CD4-positive, alpha-beta T cell (primary cell): ENCODE measurements at regions not wholly inside any gene's neighbourhood (a gene's known extent, or its start where the extent isn't known, plus 50 kb on each side); places are given as distances from the start of the nearest gene placed in this dataset.

Experiments used
- ATAC-seq: fragments of 200-7000 bp; cut with Tn5 transposase; one replicate; pipeline ENCODE4 v1.10.0; 2022; ENCODE audit warnings: mild to moderate bottlenecking; ENCODE audit not compliant: poor library complexity
- CTCF ChIA-PET: fragments of 350-600 bp; sonication (Branson Sonifier 250); formaldehyde crosslinking; loops from one replicate; lab custom pipeline; 2021; ENCODE audit warnings: antibody characterized with exemption, inconsistent platforms; lab: Charles Lee
- POLR2A ChIA-PET: fragments of 350-600 bp; sonication (Branson Sonifier 250); formaldehyde crosslinking; loops from one replicate; lab custom pipeline; 2021; ENCODE audit warnings: antibody characterized with exemption, inconsistent platforms; lab: Charles Lee
- DNase-seq, 14 experiments: peaks; one replicate each; pipeline ENCODE4 v3.0.0-alpha.2; 2013 to 2020; ENCODE audit warnings: mixed read lengths in 2 of 14
- H3K27ac ChIP-seq, 2 donors: one replicate each; pipeline versions ENCODE4 v1.5.1 to v1.7.0; 2013; ENCODE audit warnings: low read length in 2 of 2, low read depth in 1 of 2, mild to moderate bottlenecking in 1 of 2
- H3K27me3 ChIP-seq, 2 experiments: 1 replicate in 1 of 2; 2 replicates in 1 of 2; pipeline versions ENCODE4 v1.6.1 to v1.7.0; 2013; ENCODE audit warnings: low read length in 2 of 2, control low read depth in 1 of 2, mild to moderate bottlenecking in 1 of 2, moderate library complexity in 1 of 2; ENCODE audit not compliant: insufficient read depth in 2 of 2, control insufficient read depth in 1 of 2
- H3K36me3 ChIP-seq: one replicate; pipeline ENCODE4 v1.6.1; 2013; ENCODE audit warnings: low read length, control low read depth; ENCODE audit not compliant: insufficient read depth
- H3K4me1 ChIP-seq: one replicate; pipeline ENCODE4 v1.6.1; 2013; ENCODE audit warnings: low read length, control low read depth; ENCODE audit not compliant: insufficient read depth
- H3K4me3 ChIP-seq: one replicate; pipeline ENCODE4 v1.5.1; 2013; ENCODE audit warnings: mild to moderate bottlenecking, low read length, moderate library complexity
- H3K9me3 ChIP-seq, 2 experiments: 1 replicate in 1 of 2; 2 replicates in 1 of 2; pipeline versions ENCODE4 v1.6.1 to v1.7.0; 2013; ENCODE audit warnings: low read length in 2 of 2, mild to moderate bottlenecking in 2 of 2, control low read depth in 1 of 2, moderate library complexity in 1 of 2; ENCODE audit not compliant: control insufficient read depth in 1 of 2, insufficient read depth in 1 of 2
- H3K27ac Mint-ChIP-seq: one replicate; pipeline ENCODE4 v1.8.0; 2020; ENCODE audit warnings: mixed read lengths
- H3K27me3 Mint-ChIP-seq: one replicate; pipeline ENCODE4 v1.8.0; 2021; ENCODE audit warnings: mixed read lengths
- H3K36me3 Mint-ChIP-seq: one replicate; pipeline ENCODE4 v1.8.0; 2021; ENCODE audit warnings: low read depth, mixed read lengths
- H3K4me1 Mint-ChIP-seq: one replicate; pipeline ENCODE4 v1.8.0; 2021; ENCODE audit warnings: low read depth, mixed read lengths
- H3K4me3 Mint-ChIP-seq: one replicate; pipeline ENCODE4 v1.8.0; 2020; ENCODE audit warnings: mild to moderate bottlenecking, mixed read lengths
- H3K9me3 Mint-ChIP-seq: one replicate; pipeline ENCODE4 v1.8.0; 2020; ENCODE audit warnings: mixed read lengths
- intact Hi-C, 2 experiments: fragments of 100-400 bp; cut with DNase I in 1 of 2; cut with micrococcal nuclease in 1 of 2; formaldehyde crosslinking; loops; one replicate each; pipeline versions ENCODE4 v1.15.1 to v1.9.0; 2023 to 2025; cut with DNase I, micrococcal nuclease
- TF ChIP-seq, protein P1 (sequence below): fragments of 200-600 bp; IDR thresholded peaks from one replicate; pipeline ENCODE4 v1.8.0; 2022; ENCODE audit warnings: antibody characterized with exemption, mild to moderate bottlenecking

DNA sequence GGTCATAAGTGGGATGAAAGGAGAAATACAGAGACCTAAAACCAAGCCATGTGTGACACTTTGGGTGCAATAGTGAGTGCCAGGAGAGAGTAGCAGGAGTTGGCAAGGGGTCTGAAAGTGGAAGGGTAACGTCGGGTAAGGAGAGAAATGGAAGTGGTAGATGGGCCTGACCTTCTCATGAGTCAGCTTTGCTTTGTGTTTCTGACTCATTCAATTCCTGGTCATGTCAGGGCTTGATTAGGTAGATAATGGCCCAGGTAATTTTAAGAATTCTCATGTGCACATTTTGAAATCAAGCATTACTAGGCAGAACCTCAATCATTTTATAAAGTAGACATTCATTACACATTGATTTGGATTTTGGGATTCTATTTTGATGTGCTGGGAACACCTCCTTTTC, 262.5 kb downstream of the SOX2 start:
- no peak overlapping the region for H3K4me3 ChIP-seq
- ATAC-seq = no peak
- no peak overlapping the region for H3K27ac ChIP-seq
- H3K27me3 ChIP-seq = no peaks in the 10 kb centered on the region
- TF ChIP-seq, protein P1, sequence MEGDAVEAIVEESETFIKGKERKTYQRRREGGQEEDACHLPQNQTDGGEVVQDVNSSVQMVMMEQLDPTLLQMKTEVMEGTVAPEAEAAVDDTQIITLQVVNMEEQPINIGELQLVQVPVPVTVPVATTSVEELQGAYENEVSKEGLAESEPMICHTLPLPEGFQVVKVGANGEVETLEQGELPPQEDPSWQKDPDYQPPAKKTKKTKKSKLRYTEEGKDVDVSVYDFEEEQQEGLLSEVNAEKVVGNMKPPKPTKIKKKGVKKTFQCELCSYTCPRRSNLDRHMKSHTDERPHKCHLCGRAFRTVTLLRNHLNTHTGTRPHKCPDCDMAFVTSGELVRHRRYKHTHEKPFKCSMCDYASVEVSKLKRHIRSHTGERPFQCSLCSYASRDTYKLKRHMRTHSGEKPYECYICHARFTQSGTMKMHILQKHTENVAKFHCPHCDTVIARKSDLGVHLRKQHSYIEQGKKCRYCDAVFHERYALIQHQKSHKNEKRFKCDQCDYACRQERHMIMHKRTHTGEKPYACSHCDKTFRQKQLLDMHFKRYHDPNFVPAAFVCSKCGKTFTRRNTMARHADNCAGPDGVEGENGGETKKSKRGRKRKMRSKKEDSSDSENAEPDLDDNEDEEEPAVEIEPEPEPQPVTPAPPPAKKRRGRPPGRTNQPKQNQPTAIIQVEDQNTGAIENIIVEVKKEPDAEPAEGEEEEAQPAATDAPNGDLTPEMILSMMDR = no peak
- intact Hi-C loops = no loop called here
- Mint-ChIP-seq H3K4me1 (no peaks in the 10 kb centered on the region), H3K4me3 (no peak overlapping the region), H3K36me3 (no peaks in the 10 kb centered on the region), H3K27me3 (no peaks in the 10 kb centered on the region), H3K9me3 (peaks cover 4% of the 10 kb centered on the region), H3K27ac (no peak overlapping the region)
- no peaks in the 10 kb centered on the region for H3K36me3 ChIP-seq
- H3K9me3 ChIP-seq = no peaks in the 10 kb centered on the region
- no peak for DNase-seq
- no peaks in the 10 kb centered on the region for H3K4me1 ChIP-seq
- ChIA-PET CTCF (no interaction called here), POLR2A (no interaction called here)

DNA sequence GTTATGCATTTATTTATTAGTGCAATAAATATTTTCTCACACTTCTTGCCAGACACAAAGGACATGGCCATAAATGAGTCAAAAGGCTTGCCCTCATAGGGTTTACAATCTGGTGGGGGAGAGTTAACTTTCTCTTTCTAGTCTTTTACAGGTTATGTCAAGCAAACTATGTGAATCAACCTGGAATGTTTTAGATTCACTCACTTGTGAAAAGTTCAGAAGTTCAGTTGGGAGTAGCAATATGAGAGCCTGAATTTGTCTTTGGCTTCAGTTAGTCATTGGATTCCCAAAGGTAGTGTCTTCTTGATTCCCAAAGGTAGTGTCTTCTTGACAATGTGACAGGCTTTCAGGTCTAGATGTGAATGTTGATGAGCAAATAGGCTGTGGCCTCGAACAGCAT, 264.8 kb downstream of the SOX2 start:
- H3K4me1 Mint-ChIP-seq = no peaks in the 10 kb centered on the region
- DNase-seq (no peak), ATAC-seq (no peak)
- no peak overlapping the region for H3K27ac ChIP-seq
- H3K9me3 Mint-ChIP-seq = peaks cover 7% of the 10 kb centered on the region
- H3K27me3 ChIP-seq = no peaks in the 10 kb centered on the region
- intact Hi-C loops = no loop called here
- TF ChIP-seq, protein P1 = no peak
- H3K36me3 ChIP-seq = no peaks in the 10 kb centered on the region
- no peak overlapping the region for H3K27ac Mint-ChIP-seq
- CTCF ChIA-PET = no interaction called here
- H3K9me3 ChIP-seq = no peaks in the 10 kb centered on the region
- H3K27me3 Mint-ChIP-seq = no peaks in the 10 kb centered on the region
- H3K36me3 Mint-ChIP-seq = no peaks in the 10 kb centered on the region
- POLR2A ChIA-PET = no interaction called here
- no peaks in the 10 kb centered on the region for H3K4me1 ChIP-seq
- H3K4me3 ChIP-seq = no peak overlapping the region
- H3K4me3 Mint-ChIP-seq = no peak overlapping the region

DNA sequence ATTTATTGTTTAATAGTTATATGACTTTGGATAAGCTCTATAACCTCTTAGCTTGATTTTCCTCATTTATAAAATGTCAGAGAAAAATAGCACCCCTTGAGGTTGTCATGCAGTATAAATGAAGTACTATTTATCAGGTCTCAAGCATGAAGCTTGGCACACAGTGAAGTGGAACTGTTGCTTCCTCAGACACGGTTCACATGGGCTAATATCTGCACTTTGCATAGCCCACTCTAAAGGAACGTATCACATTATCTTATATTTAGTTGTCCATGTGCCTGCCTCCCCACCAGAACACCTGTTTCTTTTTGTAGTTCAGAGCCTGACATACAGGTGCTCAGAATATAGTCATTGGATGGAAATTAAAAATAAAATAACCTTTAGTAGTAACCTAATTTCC, 273.7 kb downstream of the SOX2 start:
- no peaks in the 10 kb centered on the region for H3K36me3 ChIP-seq
- H3K9me3 Mint-ChIP-seq = peaks cover 7% of the 10 kb centered on the region
- ChIA-PET CTCF (no interaction called here), POLR2A (no interaction called here)
- no peak for DNase-seq
- no peak overlapping the region for H3K4me3 Mint-ChIP-seq
- no peak overlapping the region for H3K4me3 ChIP-seq
- no peaks in the 10 kb centered on the region for H3K4me1 ChIP-seq
- H3K36me3 Mint-ChIP-seq = no peaks in the 10 kb centered on the region
- no peak overlapping the region for H3K27ac Mint-ChIP-seq
- intact Hi-C loops = no loop called here
- no peak overlapping the region for H3K27ac ChIP-seq
- ATAC-seq = no peak
- TF ChIP-seq, protein P1 = no peak
- H3K27me3 Mint-ChIP-seq = no peaks in the 10 kb centered on the region
- H3K27me3 ChIP-seq = no peaks in the 10 kb centered on the region
- no peaks in the 10 kb centered on the region for H3K9me3 ChIP-seq
- no peaks in the 10 kb centered on the region for H3K4me1 Mint-ChIP-seq
